ENCODE measurements at regions not wholly inside any gene's neighbourhood (a gene's known extent, or its start where the extent isn't known, plus 50 kb on each side); places are given as distances from the start of the nearest gene placed in this dataset.

DNA sequence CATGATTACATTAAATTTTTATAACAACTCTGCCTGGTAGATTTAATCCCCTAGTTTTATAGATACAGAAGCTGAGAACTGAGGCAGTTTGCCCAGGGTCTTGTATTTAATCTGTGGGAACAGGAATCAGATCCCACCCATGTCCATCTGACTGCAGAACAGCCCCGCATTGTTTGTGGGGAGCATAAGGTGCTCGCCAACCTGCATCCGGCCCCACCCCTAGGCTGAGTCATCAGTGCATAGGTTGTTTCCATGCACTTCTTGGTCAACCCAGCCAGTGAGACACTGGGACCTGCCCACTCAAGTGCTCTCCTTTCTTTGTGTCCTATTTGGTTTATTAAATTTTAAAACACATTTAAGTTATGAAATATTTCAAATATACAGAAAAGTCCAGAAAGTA is 266.2 kb downstream of the OPA1 start:
- H3K27ac ChIP-seq (ENCODE audit: control insufficient read depth, insufficient read depth, low read length), result no peak overlapping the region
- H4K20me1 ChIP-seq (ENCODE audit: control insufficient read depth, extremely low read depth, insufficient read depth, low read length), result no peaks in the 10 kb centered on the region
- no peak overlapping the region for H3K4me3 ChIP-seq (ENCODE audit: control insufficient read depth in 2 of 3, extremely low read depth in 1 of 3, insufficient read depth in 2 of 3, low read depth in 1 of 3, low read length in 3 of 3)
- no peak overlapping the region for H3K9ac ChIP-seq (ENCODE audit: control insufficient read depth, extremely low read depth, insufficient read depth, low read length)
- dilution Hi-C loops (cut with MboI; ENCODE audit: extremely low pct_ligation_motif_present, low sequenced_read_pairs), result no loop called here
- no peak overlapping the region for H3K4me2 ChIP-seq (ENCODE audit: control insufficient read depth, extremely low read depth, insufficient read depth, low read depth, low read length)
- H3K79me2 ChIP-seq (ENCODE audit: control insufficient read depth, insufficient read depth, low read length), result no peaks in the 10 kb centered on the region
- no peak for FAIRE-seq
- peaks cover 6% of the 10 kb centered on the region for H3K4me1 ChIP-seq (ENCODE audit: control insufficient read depth, extremely low read depth, insufficient read depth, low read length)
- H3K9me1 ChIP-seq (ENCODE audit: control insufficient read depth, extremely low read depth, insufficient read depth, low read length), result no peaks in the 10 kb centered on the region
- no peaks in the 10 kb centered on the region for H3K27me3 ChIP-seq (ENCODE audit: control insufficient read depth, extremely low read depth, insufficient read depth, low read length)
- no peak overlapping the region for H2AFZ ChIP-seq (ENCODE audit: control insufficient read depth, low read length)
- no peaks in the 10 kb centered on the region for H3K9me3 ChIP-seq (ENCODE audit: control insufficient read depth, low read depth, low read length)
- no peaks in the 10 kb centered on the region for H3K36me3 ChIP-seq (ENCODE audit: control insufficient read depth in 2 of 2, extremely low read depth in 1 of 2, insufficient read depth in 2 of 2, low read length in 2 of 2)
- TF ChIP-seq EZH2 (IDR thresholded peaks at IDR 0.05; ENCODE audit: low read length), result no peak
- no peak for TF ChIP-seq CTCF (optimal IDR thresholded peaks at IDR 0.05 in 1 of 3, IDR thresholded peaks at IDR 0.05 in 1 of 3, conservative IDR thresholded peaks at IDR 0.05 in 1 of 3; ENCODE audit: extremely low read depth in 1 of 3, insufficient read depth in 2 of 3, low read length in 3 of 3)
- no peak for DNase-seq (ENCODE audit: low read depth, low spot score)

DNA sequence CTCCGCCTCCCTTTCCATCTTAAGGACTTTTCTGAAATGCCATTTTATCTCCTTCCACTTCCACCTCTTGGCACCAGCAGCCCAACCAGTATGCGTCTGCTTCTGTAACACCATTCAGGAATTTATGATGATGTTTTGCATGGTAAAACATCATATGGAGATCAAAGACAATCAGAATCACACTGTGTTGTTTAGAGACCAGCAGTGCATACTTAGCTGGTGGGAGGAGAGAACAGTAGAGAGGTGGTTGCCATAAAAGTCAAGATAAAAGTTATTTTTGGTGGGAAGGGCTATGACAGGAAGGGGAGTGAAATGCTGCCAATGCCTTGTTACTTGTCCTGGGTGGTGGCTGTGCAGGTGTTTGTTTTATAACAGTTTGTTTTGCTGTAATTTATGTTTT is 268.0 kb downstream of the OPA1 start:
- Histone ChIP-seq H3K9me1 (ENCODE audit: control insufficient read depth, extremely low read depth, insufficient read depth, low read length) (no peaks in the 10 kb centered on the region), H3K4me2 (ENCODE audit: control insufficient read depth, extremely low read depth, insufficient read depth, low read depth, low read length) (no peak overlapping the region), H3K27ac (ENCODE audit: control insufficient read depth, insufficient read depth, low read length) (no peak overlapping the region), H3K9me3 (ENCODE audit: control insufficient read depth, low read depth, low read length) (no peaks in the 10 kb centered on the region), H3K27me3 (ENCODE audit: control insufficient read depth, extremely low read depth, insufficient read depth, low read length) (no peaks in the 10 kb centered on the region), H3K79me2 (ENCODE audit: control insufficient read depth, insufficient read depth, low read length) (no peaks in the 10 kb centered on the region), H3K4me1 (ENCODE audit: control insufficient read depth, extremely low read depth, insufficient read depth, low read length) (peaks cover 6% of the 10 kb centered on the region), H3K4me3 (ENCODE audit: control insufficient read depth in 2 of 3, extremely low read depth in 1 of 3, insufficient read depth in 2 of 3, low read depth in 1 of 3, low read length in 3 of 3) (no peak overlapping the region), H4K20me1 (ENCODE audit: control insufficient read depth, extremely low read depth, insufficient read depth, low read length) (no peaks in the 10 kb centered on the region), H2AFZ (ENCODE audit: control insufficient read depth, low read length) (no peak overlapping the region), H3K36me3 (ENCODE audit: control insufficient read depth in 2 of 2, extremely low read depth in 1 of 2, insufficient read depth in 2 of 2, low read length in 2 of 2) (no peaks in the 10 kb centered on the region), H3K9ac (ENCODE audit: control insufficient read depth, extremely low read depth, insufficient read depth, low read length) (no peak overlapping the region)
- dilution Hi-C loops (cut with MboI; ENCODE audit: extremely low pct_ligation_motif_present, low sequenced_read_pairs), result no loop called here
- TF ChIP-seq EZH2 (IDR thresholded peaks at IDR 0.05; ENCODE audit: low read length), result no peak
- no peak for TF ChIP-seq CTCF (optimal IDR thresholded peaks at IDR 0.05 in 1 of 3, IDR thresholded peaks at IDR 0.05 in 1 of 3, conservative IDR thresholded peaks at IDR 0.05 in 1 of 3; ENCODE audit: extremely low read depth in 1 of 3, insufficient read depth in 2 of 3, low read length in 3 of 3)
- DNase-seq (ENCODE audit: low read depth, low spot score), result no peak
- FAIRE-seq, result no peak

All from keratinocyte (primary cell).